ENCODE measurements at regions not wholly inside any gene's neighbourhood (a gene's known extent, or its start where the extent isn't known, plus 50 kb on each side); places are given as distances from the start of the nearest gene placed in this dataset.

DNA sequence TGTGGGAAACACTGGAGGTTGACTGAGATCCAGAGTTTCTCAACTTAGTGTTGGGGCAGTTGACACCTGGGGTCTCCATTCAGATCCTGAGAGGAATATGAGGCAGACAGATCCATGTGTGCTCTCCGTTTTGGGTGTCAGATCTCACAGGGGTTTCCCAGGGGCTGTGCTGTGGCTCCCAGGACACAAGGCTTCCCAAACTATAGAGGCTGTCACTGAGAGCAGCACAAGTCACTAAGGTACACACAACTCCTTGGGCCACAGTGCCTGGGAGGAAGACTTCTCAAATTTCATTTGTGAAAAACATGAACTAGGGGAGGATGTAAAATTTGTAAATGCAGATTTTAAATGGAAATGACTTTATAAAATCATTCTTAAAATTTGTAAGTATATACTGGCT is 363.6 kb downstream of the FBXO8 start:
- TF ChIP-seq POLR2A (IDR thresholded peaks at IDR 0.05): no peak
- TF ChIP-seq, protein P1, sequence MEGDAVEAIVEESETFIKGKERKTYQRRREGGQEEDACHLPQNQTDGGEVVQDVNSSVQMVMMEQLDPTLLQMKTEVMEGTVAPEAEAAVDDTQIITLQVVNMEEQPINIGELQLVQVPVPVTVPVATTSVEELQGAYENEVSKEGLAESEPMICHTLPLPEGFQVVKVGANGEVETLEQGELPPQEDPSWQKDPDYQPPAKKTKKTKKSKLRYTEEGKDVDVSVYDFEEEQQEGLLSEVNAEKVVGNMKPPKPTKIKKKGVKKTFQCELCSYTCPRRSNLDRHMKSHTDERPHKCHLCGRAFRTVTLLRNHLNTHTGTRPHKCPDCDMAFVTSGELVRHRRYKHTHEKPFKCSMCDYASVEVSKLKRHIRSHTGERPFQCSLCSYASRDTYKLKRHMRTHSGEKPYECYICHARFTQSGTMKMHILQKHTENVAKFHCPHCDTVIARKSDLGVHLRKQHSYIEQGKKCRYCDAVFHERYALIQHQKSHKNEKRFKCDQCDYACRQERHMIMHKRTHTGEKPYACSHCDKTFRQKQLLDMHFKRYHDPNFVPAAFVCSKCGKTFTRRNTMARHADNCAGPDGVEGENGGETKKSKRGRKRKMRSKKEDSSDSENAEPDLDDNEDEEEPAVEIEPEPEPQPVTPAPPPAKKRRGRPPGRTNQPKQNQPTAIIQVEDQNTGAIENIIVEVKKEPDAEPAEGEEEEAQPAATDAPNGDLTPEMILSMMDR (IDR thresholded peaks at IDR 0.05): no peak

Data from body of pancreas (tissue), 4 donors.